Gastrocnemius medialis (tissue), 4 donors: ENCODE measurements at regions not wholly inside any gene's neighbourhood (a gene's known extent, or its start where the extent isn't known, plus 50 kb on each side); places are given as distances from the start of the nearest gene placed in this dataset.

Experiments used
- ATAC-seq, 2 donors: fragments of 150-250 bp; one replicate each; pipeline ENCODE4 v1.9.1; 2016
- DNase-seq, 2 donors: peaks; one replicate each; pipeline ENCODE4 v3.0.0-alpha.2; 2019
- H3K27ac ChIP-seq, 4 donors: fragments of 200-600 bp; sonication (generic); 1 replicate in 1 of 4; 2 replicates in 3 of 4; pipeline ENCODE4 v1.5.1; 2016 to 2018; ENCODE audit warnings: mild to moderate bottlenecking in 2 of 4, moderate library complexity in 1 of 4
- H3K27me3 ChIP-seq, 3 donors: fragments of 200-600 bp; sonication (generic) in 2 of 3; 1 replicate in 1 of 3; 2 replicates in 2 of 3; pipeline versions ENCODE4 v1.5.1 to v1.6.0; 2016 to 2019; ENCODE audit warnings: mild to moderate bottlenecking in 1 of 3, moderate library complexity in 1 of 3
- H3K36me3 ChIP-seq, 2 donors: fragments of 200-600 bp; sonication (generic) in 1 of 2; one replicate each; pipeline ENCODE4 v1.5.1; 2017 to 2018
- H3K4me1 ChIP-seq, 2 donors: fragments of 200-600 bp; sonication (generic) in 1 of 2; one replicate each; pipeline ENCODE4 v1.5.1; 2016 to 2017; ENCODE audit warnings: mild to moderate bottlenecking in 2 of 2
- H3K4me3 ChIP-seq, 4 donors: fragments of 200-600 bp; sonication (generic) in 3 of 4; 1 replicate in 1 of 4; 2 replicates in 3 of 4; pipeline ENCODE4 v1.5.1; 2016 to 2019; ENCODE audit warnings: mild to moderate bottlenecking in 2 of 4
- H3K9me3 ChIP-seq, 3 donors: fragments of 200-600 bp; sonication (generic) in 2 of 3; 1 replicate in 1 of 3; 2 replicates in 2 of 3; pipeline ENCODE4 v1.5.1; 2016 to 2019
- POLR2A ChIP-seq, 2 donors: fragments of 450-650 bp; IDR thresholded peaks; one replicate each; pipeline ENCODE4 v1.6.1; 2017; ENCODE audit warnings: antibody characterized with exemption in 2 of 2, mild to moderate bottlenecking in 2 of 2, moderate library complexity in 2 of 2
- in situ Hi-C, 4 donors: fragments of 200-750 bp; cut with MboI; loops; one replicate each; pipeline versions ENCODE4 v1.15.0 to v1.8.0; 2017; ENCODE audit warnings: low sequenced_read_pairs in 4 of 4
- intact Hi-C: fragments of 100-400 bp; cut with DNase I; formaldehyde crosslinking; loops from one replicate; pipeline ENCODE4 v1.15.1; 2023; ENCODE audit warnings: low total_unique reads
- TF ChIP-seq, protein P1 (sequence below), 5 experiments: fragments of 450-650 bp in 3 of 5; fragments of 200-600 bp in 2 of 5; sonication (generic) in 2 of 5; IDR thresholded peaks in 4 of 5; conservative IDR thresholded peaks in 1 of 5; 1 replicate in 4 of 5; 2 replicates in 1 of 5; pipeline ENCODE4 v1.5.1; 2016 to 2019; ENCODE audit warnings: antibody characterized with exemption in 5 of 5, mild to moderate bottlenecking in 3 of 5, moderate library complexity in 3 of 5

DNA sequence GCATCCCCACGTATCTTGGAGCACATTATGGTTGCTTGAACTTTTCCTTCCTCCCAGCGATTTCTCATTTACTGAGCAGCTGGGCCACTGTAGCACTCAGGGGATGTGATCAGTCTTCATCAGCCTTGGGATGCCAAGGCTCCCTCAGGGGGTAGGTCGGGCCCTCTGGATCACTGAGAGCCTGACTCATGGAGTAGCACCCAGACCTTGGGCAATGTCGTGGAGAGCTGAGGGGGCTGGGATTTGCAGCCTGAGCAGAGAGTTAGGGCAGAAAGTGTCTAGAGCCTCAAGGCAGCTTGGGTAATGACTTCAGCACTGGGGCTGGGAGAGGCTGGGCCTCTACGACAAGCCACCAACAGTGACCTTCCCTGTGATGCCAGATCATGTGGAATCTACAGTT lies 86.5 kb upstream of the CXCL12 start:
- intact Hi-C loops = no loop called here
- no peak overlapping the region for H3K4me3 ChIP-seq

DNA sequence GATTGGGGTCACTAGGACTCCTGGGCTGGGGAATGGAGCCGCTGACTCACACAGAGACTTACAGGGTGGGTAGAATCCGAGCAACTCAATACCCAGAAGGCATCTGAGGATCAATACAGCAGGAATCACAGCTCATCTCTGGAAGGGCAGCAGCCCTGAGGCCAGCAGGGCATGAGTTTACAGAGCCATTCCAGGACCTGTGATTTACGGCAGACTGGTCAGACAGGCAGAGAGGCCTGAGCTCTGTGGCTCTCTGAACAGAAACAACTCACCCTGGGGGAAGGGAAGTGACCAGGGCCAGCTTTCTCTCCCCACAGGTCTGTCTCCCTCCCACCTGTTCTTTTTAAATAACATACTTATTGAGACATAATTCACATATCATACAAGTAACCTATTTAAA lies 88.2 kb upstream of the CXCL12 start:
- no peaks in the 10 kb centered on the region for H3K27me3 ChIP-seq
- H3K9me3 ChIP-seq = no peaks in the 10 kb centered on the region
- intact Hi-C loops = no loop called here
- no peak for TF ChIP-seq POLR2A (IDR thresholded peaks at IDR 0.05)
- TF ChIP-seq, protein P1, sequence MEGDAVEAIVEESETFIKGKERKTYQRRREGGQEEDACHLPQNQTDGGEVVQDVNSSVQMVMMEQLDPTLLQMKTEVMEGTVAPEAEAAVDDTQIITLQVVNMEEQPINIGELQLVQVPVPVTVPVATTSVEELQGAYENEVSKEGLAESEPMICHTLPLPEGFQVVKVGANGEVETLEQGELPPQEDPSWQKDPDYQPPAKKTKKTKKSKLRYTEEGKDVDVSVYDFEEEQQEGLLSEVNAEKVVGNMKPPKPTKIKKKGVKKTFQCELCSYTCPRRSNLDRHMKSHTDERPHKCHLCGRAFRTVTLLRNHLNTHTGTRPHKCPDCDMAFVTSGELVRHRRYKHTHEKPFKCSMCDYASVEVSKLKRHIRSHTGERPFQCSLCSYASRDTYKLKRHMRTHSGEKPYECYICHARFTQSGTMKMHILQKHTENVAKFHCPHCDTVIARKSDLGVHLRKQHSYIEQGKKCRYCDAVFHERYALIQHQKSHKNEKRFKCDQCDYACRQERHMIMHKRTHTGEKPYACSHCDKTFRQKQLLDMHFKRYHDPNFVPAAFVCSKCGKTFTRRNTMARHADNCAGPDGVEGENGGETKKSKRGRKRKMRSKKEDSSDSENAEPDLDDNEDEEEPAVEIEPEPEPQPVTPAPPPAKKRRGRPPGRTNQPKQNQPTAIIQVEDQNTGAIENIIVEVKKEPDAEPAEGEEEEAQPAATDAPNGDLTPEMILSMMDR (IDR thresholded peaks at IDR 0.05 in 4 of 5, conservative IDR thresholded peaks at IDR 0.05 in 1 of 5) = no peak
- ATAC-seq (no peak), DNase-seq (no peak)
- H3K4me1 ChIP-seq = peaks cover 0 to 15% of the 10 kb centered on the region in 2 donors
- H3K36me3 ChIP-seq = no peaks in the 10 kb centered on the region
- in situ Hi-C loops = no loop called here
- no peak overlapping the region for H3K4me3 ChIP-seq
- no peak overlapping the region for H3K27ac ChIP-seq

More for the DNA sequence above, 86.5 kb upstream of the CXCL12 start:
- no peak overlapping the region for H3K27ac ChIP-seq
- no peaks in the 10 kb centered on the region for H3K36me3 ChIP-seq
- in situ Hi-C loops = no loop called here
- TF ChIP-seq, protein P1 (IDR thresholded peaks at IDR 0.05 in 4 of 5, conservative IDR thresholded peaks at IDR 0.05 in 1 of 5) = no peak
- TF ChIP-seq POLR2A (IDR thresholded peaks at IDR 0.05) = no peak
- peaks cover 0 to 3% (median 0%) of the 10 kb centered on the region in 3 donors for H3K27me3 ChIP-seq
- DNase-seq (no peak), ATAC-seq (no peak)
- H3K4me1 ChIP-seq = peaks cover 0 to 9% of the 10 kb centered on the region in 2 donors
- no peaks in the 10 kb centered on the region for H3K9me3 ChIP-seq

DNA sequence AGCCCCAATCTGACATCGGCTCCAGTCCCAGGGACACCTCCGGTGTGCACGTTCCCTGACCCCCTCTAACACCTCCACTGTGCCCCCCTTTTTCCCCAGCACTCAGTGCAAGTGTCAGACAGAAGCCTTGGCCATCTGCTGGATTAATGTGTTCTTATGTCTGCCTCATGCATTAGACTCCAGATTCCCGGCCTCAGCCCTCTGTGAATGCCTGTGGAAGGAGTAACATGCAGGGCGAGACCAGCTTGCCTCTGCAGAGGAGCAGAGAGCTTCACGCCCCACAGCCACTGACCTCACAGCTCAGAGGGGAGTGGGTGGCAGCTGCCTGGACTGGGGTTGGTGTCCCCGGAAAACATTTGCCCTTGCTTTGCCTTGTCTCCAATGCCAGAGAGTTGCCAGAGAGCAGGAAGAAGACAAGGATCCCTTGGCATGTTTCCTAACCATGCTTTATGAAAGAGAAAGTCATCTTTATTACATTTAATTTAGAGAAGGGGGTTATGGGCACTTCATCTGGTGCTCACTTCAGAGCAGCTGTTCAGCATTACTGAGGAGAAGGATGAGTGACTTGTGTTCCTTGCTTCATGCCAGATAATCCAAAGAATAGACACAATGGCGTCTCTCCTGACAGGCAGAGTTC lies 91.6 kb upstream of the CXCL12 start:
- no peaks in the 10 kb centered on the region for H3K9me3 ChIP-seq
- H3K27ac ChIP-seq = no peak overlapping the region
- no peaks in the 10 kb centered on the region for H3K27me3 ChIP-seq
- H3K4me1 ChIP-seq = peaks cover 0 to 12% of the 10 kb centered on the region in 2 donors
- intact Hi-C loops = no loop called here
- H3K36me3 ChIP-seq = no peaks in the 10 kb centered on the region
- no peak for DNase-seq
- ATAC-seq = no peak
- TF ChIP-seq, protein P1 (IDR thresholded peaks at IDR 0.05 in 4 of 5, conservative IDR thresholded peaks at IDR 0.05 in 1 of 5) = no peak
- TF ChIP-seq POLR2A (IDR thresholded peaks at IDR 0.05) = no peak
- H3K4me3 ChIP-seq = no peak overlapping the region
- in situ Hi-C loops = no loop called here

DNA sequence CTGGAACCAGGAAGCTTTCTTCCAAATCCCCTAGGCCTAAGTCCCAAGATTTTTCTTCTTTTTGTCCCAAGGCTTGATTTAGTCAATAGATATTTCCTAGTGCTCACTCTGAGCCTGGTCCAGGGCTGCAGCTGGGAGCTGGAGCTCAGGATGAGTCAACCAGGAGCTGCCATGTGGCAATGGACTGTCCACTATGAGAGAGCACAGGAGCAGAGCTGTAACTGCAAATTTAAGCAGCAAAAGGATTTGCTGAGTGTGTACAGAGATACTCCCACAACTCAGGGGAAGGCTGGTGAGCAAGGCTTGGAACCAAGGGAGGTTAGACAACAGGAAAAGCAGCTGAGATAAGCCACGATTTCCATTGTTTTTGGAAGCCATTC lies 92.1 kb upstream of the CXCL12 start:
- no peak for DNase-seq

DNA sequence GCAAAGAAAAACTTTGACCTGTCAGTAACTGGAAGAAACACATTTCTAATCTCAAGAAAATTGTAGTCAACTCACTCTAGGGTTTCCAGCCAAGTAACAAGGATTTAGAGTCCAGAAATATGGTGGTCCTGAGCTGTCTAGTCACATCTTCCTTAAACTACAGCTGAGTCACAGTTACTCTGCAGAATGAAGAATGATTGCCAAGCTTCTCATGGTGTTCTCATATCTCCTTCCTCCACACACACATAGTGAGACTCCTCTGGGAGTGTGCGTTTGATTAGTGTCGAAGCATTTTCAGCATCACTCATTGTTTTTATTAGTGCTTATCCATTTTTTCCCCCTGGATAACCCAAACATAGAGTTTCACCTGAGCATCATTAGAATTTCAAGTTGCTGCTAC lies 93.1 kb upstream of the CXCL12 start:
- Histone ChIP-seq H3K27me3 (no peaks in the 10 kb centered on the region), H3K27ac (no peak overlapping the region), H3K9me3 (no peaks in the 10 kb centered on the region), H3K4me3 (no peak overlapping the region), H3K36me3 (no peaks in the 10 kb centered on the region), H3K4me1 (peaks cover 0 to 12% of the 10 kb centered on the region in 2 donors)
- in situ Hi-C loops (no loop called here), intact Hi-C loops (no loop called here)
- TF ChIP-seq POLR2A (IDR thresholded peaks at IDR 0.05) = no peak
- TF ChIP-seq, protein P1 (IDR thresholded peaks at IDR 0.05 in 4 of 5, conservative IDR thresholded peaks at IDR 0.05 in 1 of 5) = no peak
- no peak for DNase-seq
- no peak for ATAC-seq

More for the DNA sequence above, 92.1 kb upstream of the CXCL12 start:
- H3K9me3 ChIP-seq = no peaks in the 10 kb centered on the region
- intact Hi-C loops (no loop called here), in situ Hi-C loops (no loop called here)
- ATAC-seq = no peak
- TF ChIP-seq POLR2A (IDR thresholded peaks at IDR 0.05) = no peak
- no peaks in the 10 kb centered on the region for H3K36me3 ChIP-seq
- peaks cover 0 to 12% of the 10 kb centered on the region in 2 donors for H3K4me1 ChIP-seq
- H3K4me3 ChIP-seq = no peak overlapping the region
- H3K27ac ChIP-seq = no peak overlapping the region
- H3K27me3 ChIP-seq = no peaks in the 10 kb centered on the region
